ENCODE measurements at regions not wholly inside any gene's neighbourhood (a gene's known extent, or its start where the extent isn't known, plus 50 kb on each side); places are given as distances from the start of the nearest gene placed in this dataset.

GRCh38 chr18:24545651-24546050 lies 85.2 kb downstream of the HRH4 start:
- no peak for DNase-seq (ENCODE audit: low read depth)
- no peak overlapping the region for H3K4me3 ChIP-seq (replicated peaks; ENCODE audit: low read depth, low read length)
- no peak for TF ChIP-seq CTCF (IDR thresholded peaks at IDR 0.05; ENCODE audit: low read length, missing control alignments)

- no peak overlapping the region for H3K4me3 ChIP-seq (replicated peaks; ENCODE audit: low read depth, low read length)
- DNase-seq (ENCODE audit: low read depth), result peak; percentile 25
- TF ChIP-seq CTCF (IDR thresholded peaks at IDR 0.05; ENCODE audit: low read length, missing control alignments), result no peak
These were observed 85.9 kb downstream of the HRH4 start for GRCh38 chr18:24546307-24546706.

- no peak for TF ChIP-seq CTCF (IDR thresholded peaks at IDR 0.05; ENCODE audit: low read length, missing control alignments)
- no peak for DNase-seq (ENCODE audit: low read depth)
- no peak overlapping the region for H3K4me3 ChIP-seq (replicated peaks; ENCODE audit: low read depth, low read length)
These were observed 88.1 kb downstream of the HRH4 start for GRCh38 chr18:24548583-24548982.

GRCh38 chr18:24552218-24552617 lies 91.8 kb downstream of the HRH4 start:
- no peak overlapping the region for H3K4me3 ChIP-seq (replicated peaks; ENCODE audit: low read depth, low read length)
- DNase-seq (ENCODE audit: low read depth), result no peak
- no peak for TF ChIP-seq CTCF (IDR thresholded peaks at IDR 0.05; ENCODE audit: low read length, missing control alignments)

GRCh38 chr18:24553571-24554285 lies 93.3 kb downstream of the HRH4 start:
- no peak overlapping the region for H3K4me3 ChIP-seq (replicated peaks; ENCODE audit: low read depth, low read length)
- DNase-seq (ENCODE audit: low read depth), result peak; percentile 3
- TF ChIP-seq CTCF (IDR thresholded peaks at IDR 0.05; ENCODE audit: low read length, missing control alignments), result no peak

GRCh38 chr18:24558403-24558802 lies 98.0 kb downstream of the HRH4 start:
- no peak for DNase-seq (ENCODE audit: low read depth)
- no peak for TF ChIP-seq CTCF (IDR thresholded peaks at IDR 0.05; ENCODE audit: low read length, missing control alignments)
- no peak overlapping the region for H3K4me3 ChIP-seq (replicated peaks; ENCODE audit: low read depth, low read length)

- DNase-seq (ENCODE audit: low read depth), result no peak
- H3K4me3 ChIP-seq (replicated peaks; ENCODE audit: low read depth, low read length), result no peak overlapping the region
- TF ChIP-seq CTCF (IDR thresholded peaks at IDR 0.05; ENCODE audit: low read length, missing control alignments), result no peak
These were observed 99.1 kb downstream of the HRH4 start for GRCh38 chr18:24559526-24559925.

Data from fibroblast of pulmonary artery (primary cell).